ENCODE measurements at regions not wholly inside any gene's neighbourhood (a gene's known extent, or its start where the extent isn't known, plus 50 kb on each side); places are given as distances from the start of the nearest gene placed in this dataset.
A peak's percentile ranks its signal among the peaks of the same experiment; 100 is the strongest.

DNA sequence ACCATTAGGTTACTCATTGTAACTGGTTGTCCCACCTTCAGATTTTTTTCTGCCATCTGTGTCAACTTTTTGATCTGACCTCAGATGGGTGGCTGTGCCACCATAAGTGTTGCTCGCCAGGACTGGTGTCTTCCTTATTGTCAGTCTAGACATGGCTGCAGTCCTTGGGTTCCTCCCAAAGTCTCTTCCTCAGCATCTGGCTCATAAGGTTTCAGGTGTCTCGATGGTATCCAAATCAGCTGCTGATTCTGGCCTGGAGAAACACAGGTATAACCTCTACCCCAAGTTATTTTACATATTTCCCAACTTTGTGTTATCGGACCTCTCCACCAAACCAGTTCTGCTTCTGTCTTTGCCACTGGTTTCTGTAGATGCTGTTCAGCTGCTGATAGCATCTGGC is 158.5 kb downstream of the ZNF518B start:
- H3K4me1 ChIP-seq: peaks cover 18% of the 10 kb centered on the region
- no peaks in the 10 kb centered on the region for H3K9me3 ChIP-seq
- no peak for TF ChIP-seq POLR2AphosphoS5 (IDR thresholded peaks at IDR 0.05)
- no peak for TF ChIP-seq EP300 (IDR thresholded peaks at IDR 0.05)
- TF ChIP-seq, protein P1, sequence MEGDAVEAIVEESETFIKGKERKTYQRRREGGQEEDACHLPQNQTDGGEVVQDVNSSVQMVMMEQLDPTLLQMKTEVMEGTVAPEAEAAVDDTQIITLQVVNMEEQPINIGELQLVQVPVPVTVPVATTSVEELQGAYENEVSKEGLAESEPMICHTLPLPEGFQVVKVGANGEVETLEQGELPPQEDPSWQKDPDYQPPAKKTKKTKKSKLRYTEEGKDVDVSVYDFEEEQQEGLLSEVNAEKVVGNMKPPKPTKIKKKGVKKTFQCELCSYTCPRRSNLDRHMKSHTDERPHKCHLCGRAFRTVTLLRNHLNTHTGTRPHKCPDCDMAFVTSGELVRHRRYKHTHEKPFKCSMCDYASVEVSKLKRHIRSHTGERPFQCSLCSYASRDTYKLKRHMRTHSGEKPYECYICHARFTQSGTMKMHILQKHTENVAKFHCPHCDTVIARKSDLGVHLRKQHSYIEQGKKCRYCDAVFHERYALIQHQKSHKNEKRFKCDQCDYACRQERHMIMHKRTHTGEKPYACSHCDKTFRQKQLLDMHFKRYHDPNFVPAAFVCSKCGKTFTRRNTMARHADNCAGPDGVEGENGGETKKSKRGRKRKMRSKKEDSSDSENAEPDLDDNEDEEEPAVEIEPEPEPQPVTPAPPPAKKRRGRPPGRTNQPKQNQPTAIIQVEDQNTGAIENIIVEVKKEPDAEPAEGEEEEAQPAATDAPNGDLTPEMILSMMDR (IDR thresholded peaks at IDR 0.05): no peak
- no peak for TF ChIP-seq POLR2A (IDR thresholded peaks at IDR 0.05)
- no peaks in the 10 kb centered on the region for H3K27me3 ChIP-seq
- H3K36me3 ChIP-seq: no peaks in the 10 kb centered on the region
- H3K27ac ChIP-seq: no peak overlapping the region
- H3K4me3 ChIP-seq: no peak overlapping the region
- DNase-seq (ENCODE audit: low spot score in 2 of 2): no peak
- 68% methylated on average over 3 of the region's 3 CpGs for WGBS

DNA sequence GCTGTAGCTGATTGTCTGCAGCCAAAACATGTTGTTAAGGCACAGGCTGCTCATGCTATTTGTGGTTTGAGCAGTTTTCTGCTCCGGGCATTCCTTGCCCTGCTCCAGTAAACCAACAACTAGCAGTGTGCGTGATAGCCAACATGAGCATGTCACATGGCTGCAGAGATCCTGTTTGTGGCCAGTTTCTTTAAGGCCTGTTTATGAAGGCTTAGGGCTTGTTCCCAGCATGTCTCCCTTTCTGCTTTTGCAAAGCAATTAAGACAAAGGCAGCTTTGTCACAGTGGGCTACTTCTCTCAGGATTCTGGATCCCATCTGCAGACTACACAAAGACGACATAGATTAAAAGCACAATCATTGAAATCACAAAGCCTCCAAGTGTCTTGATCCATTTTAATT is 160.5 kb downstream of the ZNF518B start:
- WGBS: 20% methylated on average over 3 of the region's 3 CpGs
- H3K27ac ChIP-seq: peak overlapping the region; percentile 53
- H3K27me3 ChIP-seq: no peaks in the 10 kb centered on the region
- peaks cover 18% of the 10 kb centered on the region for H3K4me1 ChIP-seq
- H3K36me3 ChIP-seq: no peaks in the 10 kb centered on the region
- no peak overlapping the region for H3K4me3 ChIP-seq
- H3K9me3 ChIP-seq: no peaks in the 10 kb centered on the region
- TF ChIP-seq POLR2AphosphoS5 (IDR thresholded peaks at IDR 0.05) (no peak), EP300 (IDR thresholded peaks at IDR 0.05) (no peak), POLR2A (IDR thresholded peaks at IDR 0.05) (no peak)
- TF ChIP-seq, protein P1 (IDR thresholded peaks at IDR 0.05): no peak
- DNase-seq (ENCODE audit: low spot score in 2 of 2): no peak

DNA sequence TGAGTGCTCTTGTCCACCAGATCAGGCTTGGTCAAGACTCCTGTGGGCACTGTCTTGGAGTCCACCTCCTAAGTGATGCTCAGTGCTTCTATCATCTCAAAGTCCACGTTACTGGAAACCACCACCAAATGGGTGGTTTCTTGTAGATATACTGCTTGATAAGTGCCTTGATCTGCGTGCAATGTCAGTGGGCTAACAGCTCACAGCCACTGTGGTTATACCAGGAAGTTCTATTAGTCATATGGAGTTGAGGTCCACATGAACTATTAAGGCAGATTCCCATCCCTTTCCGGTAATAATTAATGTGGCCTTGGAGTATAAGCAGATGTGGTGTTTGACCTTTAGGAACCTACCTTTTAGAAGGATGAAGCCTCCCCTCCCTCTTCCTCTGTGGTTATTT is 161.9 kb downstream of the ZNF518B start:
- 84% methylated on average over 3 of the region's 3 CpGs for WGBS
- no peaks in the 10 kb centered on the region for H3K27me3 ChIP-seq

DNA sequence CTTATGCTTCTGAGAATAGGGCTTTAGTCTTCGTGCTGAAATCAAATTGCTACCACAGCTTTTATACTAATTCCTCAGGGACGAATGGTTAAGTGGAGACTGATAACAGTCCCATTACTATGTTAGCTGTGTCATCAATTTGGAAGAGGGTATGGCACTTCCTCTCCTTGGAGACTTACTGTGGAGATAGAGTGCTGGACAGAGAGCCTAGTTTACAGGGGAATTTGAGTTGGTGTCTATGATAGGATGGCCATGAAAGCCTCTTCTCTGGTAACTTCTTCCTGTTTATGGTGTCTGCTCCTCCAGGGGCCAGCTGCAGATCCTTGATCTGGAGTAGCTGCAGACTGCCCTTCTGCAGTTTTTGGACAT is 167.7 kb downstream of the ZNF518B start:
- TF ChIP-seq EP300 (IDR thresholded peaks at IDR 0.05) (no peak), POLR2A (IDR thresholded peaks at IDR 0.05) (no peak), POLR2AphosphoS5 (IDR thresholded peaks at IDR 0.05) (no peak)
- TF ChIP-seq, protein P1 (IDR thresholded peaks at IDR 0.05): no peak
- WGBS: 73% methylated on average over 2 of the region's 2 CpGs

More for the DNA sequence above, 161.9 kb downstream of the ZNF518B start:
- H3K9me3 ChIP-seq: no peaks in the 10 kb centered on the region
- H3K4me3 ChIP-seq: no peak overlapping the region
- H3K4me1 ChIP-seq: peaks cover 18% of the 10 kb centered on the region
- no peak for DNase-seq (ENCODE audit: low spot score in 2 of 2)
- TF ChIP-seq, protein P1 (IDR thresholded peaks at IDR 0.05): no peak
- TF ChIP-seq POLR2AphosphoS5 (IDR thresholded peaks at IDR 0.05) (no peak), POLR2A (IDR thresholded peaks at IDR 0.05) (no peak), EP300 (IDR thresholded peaks at IDR 0.05) (no peak)
- H3K36me3 ChIP-seq: no peaks in the 10 kb centered on the region
- peak overlapping the region; percentile 21 for H3K27ac ChIP-seq

DNA sequence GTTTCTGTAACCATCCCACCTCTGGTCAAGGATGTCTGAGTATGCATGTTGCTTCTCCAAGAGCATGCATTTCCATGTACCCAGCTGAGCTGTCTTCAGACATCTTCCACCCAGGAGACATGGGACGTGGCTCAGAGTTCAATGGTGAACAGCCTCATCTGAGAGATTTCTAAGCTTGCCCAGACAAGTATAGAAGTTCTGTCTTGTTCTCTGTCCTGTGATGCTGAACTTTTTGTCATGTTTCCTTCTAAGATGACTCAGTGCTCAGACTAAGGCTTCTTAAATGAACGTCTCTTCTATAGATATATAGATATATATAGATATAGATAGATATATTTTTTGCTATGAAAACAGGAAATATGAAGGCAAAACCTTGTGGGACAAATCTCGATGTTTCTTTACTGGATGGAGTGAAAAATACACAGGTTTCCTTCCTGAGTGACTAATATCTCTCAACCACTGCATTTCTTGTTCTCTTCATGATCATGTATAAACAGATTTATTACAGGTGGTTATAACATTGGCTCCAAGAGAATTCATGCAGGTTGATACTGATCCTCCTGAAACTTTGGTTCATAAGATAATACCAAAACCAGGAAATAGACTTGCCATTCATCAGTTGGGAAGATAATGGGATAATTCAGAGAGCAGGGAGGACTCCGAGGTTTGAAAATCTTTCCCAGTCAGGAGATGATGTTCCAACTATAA is 168.2 kb downstream of the ZNF518B start:
- Histone ChIP-seq H3K27me3 (no peaks in the 10 kb centered on the region), H3K36me3 (no peaks in the 10 kb centered on the region), H3K9me3 (no peaks in the 10 kb centered on the region), H3K4me3 (no peak overlapping the region), H3K4me1 (no peaks in the 10 kb centered on the region), H3K27ac (no peak overlapping the region)
- 55% methylated on average over 4 of the region's 4 CpGs for WGBS
- TF ChIP-seq, protein P1 (IDR thresholded peaks at IDR 0.05): no peak
- TF ChIP-seq POLR2AphosphoS5 (IDR thresholded peaks at IDR 0.05) (no peak), EP300 (IDR thresholded peaks at IDR 0.05) (no peak), POLR2A (IDR thresholded peaks at IDR 0.05) (no peak)
- DNase-seq (ENCODE audit: low spot score in 2 of 2): no peak

More for the DNA sequence above, 167.7 kb downstream of the ZNF518B start:
- Histone ChIP-seq H3K27me3 (no peaks in the 10 kb centered on the region), H3K27ac (no peak overlapping the region), H3K9me3 (no peaks in the 10 kb centered on the region), H3K4me3 (no peak overlapping the region), H3K4me1 (no peaks in the 10 kb centered on the region), H3K36me3 (no peaks in the 10 kb centered on the region)
- DNase-seq (ENCODE audit: low spot score in 2 of 2): no peak
